ENCODE measurements at regions not wholly inside any gene's neighbourhood (a gene's known extent, or its start where the extent isn't known, plus 50 kb on each side); places are given as distances from the start of the nearest gene placed in this dataset.

DNA sequence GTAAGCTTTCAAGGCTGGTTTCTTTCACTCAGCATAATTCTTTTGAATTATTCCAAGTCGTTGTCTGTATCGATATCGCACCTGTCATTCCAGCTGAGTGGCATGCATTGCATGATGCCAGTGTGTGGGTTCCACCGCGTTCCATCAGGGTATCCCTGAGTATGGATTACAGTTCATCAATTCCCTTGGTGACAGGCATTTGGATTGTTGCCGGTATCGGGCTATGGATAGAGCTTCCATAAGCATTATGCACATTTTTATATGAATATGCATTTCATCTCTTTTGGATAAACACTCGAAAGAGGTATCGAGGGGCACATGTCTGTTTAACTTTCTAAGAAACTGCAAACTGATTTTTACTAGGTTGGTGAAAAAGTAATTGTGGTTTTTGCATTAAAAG is 698.8 kb downstream of the BRD1 start:
- H3K27me3 ChIP-seq (ENCODE audit: control insufficient read depth, insufficient read depth, low read length): no peaks in the 10 kb centered on the region; the same call in 1 of the 2 replicates
- CTCF ChIA-PET: no interaction called here
- ATAC-seq: no peak

DNA sequence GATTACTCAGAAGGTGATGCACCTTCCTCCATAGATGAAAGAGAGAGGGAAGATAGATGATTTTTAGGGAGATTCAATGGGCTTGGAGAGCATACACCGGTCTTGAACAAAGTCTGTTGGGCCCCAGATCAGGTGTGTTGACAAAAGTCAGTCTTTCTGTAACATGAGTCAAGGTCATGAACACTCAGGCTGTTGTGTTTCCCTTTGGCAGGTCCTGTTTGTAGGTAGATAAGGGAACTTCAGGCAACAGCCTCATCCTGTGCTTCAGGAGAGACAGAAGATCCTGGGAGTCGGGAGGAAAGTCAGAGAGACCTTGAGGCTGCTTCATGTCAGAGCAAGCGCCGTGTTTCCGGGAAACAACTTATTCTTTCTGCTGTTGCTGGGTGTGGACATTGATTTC is 703.1 kb downstream of the BRD1 start:
- no peak for TF ChIP-seq SIN3A (IDR thresholded peaks at IDR 0.05; ENCODE audit: borderline replicate concordance, insufficient read depth, low read depth, low read length)
- TF ChIP-seq, protein P1, sequence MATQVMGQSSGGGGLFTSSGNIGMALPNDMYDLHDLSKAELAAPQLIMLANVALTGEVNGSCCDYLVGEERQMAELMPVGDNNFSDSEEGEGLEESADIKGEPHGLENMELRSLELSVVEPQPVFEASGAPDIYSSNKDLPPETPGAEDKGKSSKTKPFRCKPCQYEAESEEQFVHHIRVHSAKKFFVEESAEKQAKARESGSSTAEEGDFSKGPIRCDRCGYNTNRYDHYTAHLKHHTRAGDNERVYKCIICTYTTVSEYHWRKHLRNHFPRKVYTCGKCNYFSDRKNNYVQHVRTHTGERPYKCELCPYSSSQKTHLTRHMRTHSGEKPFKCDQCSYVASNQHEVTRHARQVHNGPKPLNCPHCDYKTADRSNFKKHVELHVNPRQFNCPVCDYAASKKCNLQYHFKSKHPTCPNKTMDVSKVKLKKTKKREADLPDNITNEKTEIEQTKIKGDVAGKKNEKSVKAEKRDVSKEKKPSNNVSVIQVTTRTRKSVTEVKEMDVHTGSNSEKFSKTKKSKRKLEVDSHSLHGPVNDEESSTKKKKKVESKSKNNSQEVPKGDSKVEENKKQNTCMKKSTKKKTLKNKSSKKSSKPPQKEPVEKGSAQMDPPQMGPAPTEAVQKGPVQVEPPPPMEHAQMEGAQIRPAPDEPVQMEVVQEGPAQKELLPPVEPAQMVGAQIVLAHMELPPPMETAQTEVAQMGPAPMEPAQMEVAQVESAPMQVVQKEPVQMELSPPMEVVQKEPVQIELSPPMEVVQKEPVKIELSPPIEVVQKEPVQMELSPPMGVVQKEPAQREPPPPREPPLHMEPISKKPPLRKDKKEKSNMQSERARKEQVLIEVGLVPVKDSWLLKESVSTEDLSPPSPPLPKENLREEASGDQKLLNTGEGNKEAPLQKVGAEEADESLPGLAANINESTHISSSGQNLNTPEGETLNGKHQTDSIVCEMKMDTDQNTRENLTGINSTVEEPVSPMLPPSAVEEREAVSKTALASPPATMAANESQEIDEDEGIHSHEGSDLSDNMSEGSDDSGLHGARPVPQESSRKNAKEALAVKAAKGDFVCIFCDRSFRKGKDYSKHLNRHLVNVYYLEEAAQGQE (IDR thresholded peaks at IDR 0.05; ENCODE audit: insufficient read depth in 1 of 2, low read depth in 2 of 2, low read length in 1 of 2): no peak
- no peak for TF ChIP-seq TCF7L2 (IDR thresholded peaks at IDR 0.05; ENCODE audit: low read depth, low read length)
- TF ChIP-seq, protein P2, sequence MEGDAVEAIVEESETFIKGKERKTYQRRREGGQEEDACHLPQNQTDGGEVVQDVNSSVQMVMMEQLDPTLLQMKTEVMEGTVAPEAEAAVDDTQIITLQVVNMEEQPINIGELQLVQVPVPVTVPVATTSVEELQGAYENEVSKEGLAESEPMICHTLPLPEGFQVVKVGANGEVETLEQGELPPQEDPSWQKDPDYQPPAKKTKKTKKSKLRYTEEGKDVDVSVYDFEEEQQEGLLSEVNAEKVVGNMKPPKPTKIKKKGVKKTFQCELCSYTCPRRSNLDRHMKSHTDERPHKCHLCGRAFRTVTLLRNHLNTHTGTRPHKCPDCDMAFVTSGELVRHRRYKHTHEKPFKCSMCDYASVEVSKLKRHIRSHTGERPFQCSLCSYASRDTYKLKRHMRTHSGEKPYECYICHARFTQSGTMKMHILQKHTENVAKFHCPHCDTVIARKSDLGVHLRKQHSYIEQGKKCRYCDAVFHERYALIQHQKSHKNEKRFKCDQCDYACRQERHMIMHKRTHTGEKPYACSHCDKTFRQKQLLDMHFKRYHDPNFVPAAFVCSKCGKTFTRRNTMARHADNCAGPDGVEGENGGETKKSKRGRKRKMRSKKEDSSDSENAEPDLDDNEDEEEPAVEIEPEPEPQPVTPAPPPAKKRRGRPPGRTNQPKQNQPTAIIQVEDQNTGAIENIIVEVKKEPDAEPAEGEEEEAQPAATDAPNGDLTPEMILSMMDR (IDR thresholded peaks at IDR 0.05): no peak
- no peak for TF ChIP-seq POLR2AphosphoS5 (IDR thresholded peaks at IDR 0.05; ENCODE audit: low read depth, low read length)
- Histone ChIP-seq H3K4me1 (ENCODE audit: control insufficient read depth, insufficient read depth, low read length) (no peaks in the 10 kb centered on the region), H3K36me3 (ENCODE audit: control insufficient read depth, insufficient read depth, low read length) (no peaks in the 10 kb centered on the region), H3K27me3 (ENCODE audit: control insufficient read depth, insufficient read depth, low read length) (no peaks in the 10 kb centered on the region), H3K27ac (ENCODE audit: low read length) (no peak overlapping the region), H3K9me3 (ENCODE audit: control insufficient read depth, insufficient read depth, low read depth, low read length) (no peaks in the 10 kb centered on the region), H3K4me3 (ENCODE audit: low read depth in 2 of 2, low read length in 2 of 2) (no peak overlapping the region)
- ATAC-seq (no peak), DNase-seq (ENCODE audit: low read depth, low spot score) (no peak)
- POLR2A ChIA-PET: no interaction called here
- CTCF ChIA-PET: no interaction called here
- intact Hi-C loops (cut with micrococcal nuclease; ENCODE audit: unreplicated experiment) (no loop called here), in situ Hi-C loops (cut with HindIII; ENCODE audit: low pct_unique_long_range_greater_than_20kb, low sequenced_read_pairs) (no loop called here)
- no TSS peak for BruUV-seq (replicated peaks)

More for the DNA sequence above, 698.8 kb downstream of the BRD1 start:
- in situ Hi-C loops (cut with HindIII; ENCODE audit: low pct_unique_long_range_greater_than_20kb, low sequenced_read_pairs): no loop called here
- no peaks in the 10 kb centered on the region for H3K4me1 ChIP-seq (ENCODE audit: control insufficient read depth, insufficient read depth, low read length)
- H3K36me3 ChIP-seq (ENCODE audit: control insufficient read depth, insufficient read depth, low read length): no peaks in the 10 kb centered on the region
- no peaks in the 10 kb centered on the region for H3K9me3 ChIP-seq (ENCODE audit: control insufficient read depth, insufficient read depth, low read depth, low read length)
- BruUV-seq (replicated peaks): no TSS peak
- no peak overlapping the region for H3K27ac ChIP-seq (ENCODE audit: low read length)
- TF ChIP-seq, protein P1 (IDR thresholded peaks at IDR 0.05; ENCODE audit: insufficient read depth in 1 of 2, low read depth in 2 of 2, low read length in 1 of 2): no peak
- TF ChIP-seq TCF7L2 (IDR thresholded peaks at IDR 0.05; ENCODE audit: low read depth, low read length) (no peak), POLR2AphosphoS5 (IDR thresholded peaks at IDR 0.05; ENCODE audit: low read depth, low read length) (no peak), SIN3A (IDR thresholded peaks at IDR 0.05; ENCODE audit: borderline replicate concordance, insufficient read depth, low read depth, low read length) (no peak)
- TF ChIP-seq, protein P2 (IDR thresholded peaks at IDR 0.05): no peak
- no peak overlapping the region for H3K4me3 ChIP-seq (ENCODE audit: low read depth in 2 of 2, low read length in 2 of 2)
- intact Hi-C loops (cut with micrococcal nuclease; ENCODE audit: unreplicated experiment): no loop called here
- no peak for DNase-seq (ENCODE audit: low read depth, low spot score)
- POLR2A ChIA-PET: no interaction called here

Data from Panc1 (cell line).